ENCODE measurements at regions not wholly inside any gene's neighbourhood (a gene's known extent, or its start where the extent isn't known, plus 50 kb on each side); places are given as distances from the start of the nearest gene placed in this dataset.
A peak's percentile ranks its signal among the peaks of the same experiment; 100 is the strongest.
"Not testable (repeated sequence)": the region's sequence is repeated elsewhere in the genome, so short reads cannot be mapped to it uniquely, and the experiment has no call there.

DNA sequence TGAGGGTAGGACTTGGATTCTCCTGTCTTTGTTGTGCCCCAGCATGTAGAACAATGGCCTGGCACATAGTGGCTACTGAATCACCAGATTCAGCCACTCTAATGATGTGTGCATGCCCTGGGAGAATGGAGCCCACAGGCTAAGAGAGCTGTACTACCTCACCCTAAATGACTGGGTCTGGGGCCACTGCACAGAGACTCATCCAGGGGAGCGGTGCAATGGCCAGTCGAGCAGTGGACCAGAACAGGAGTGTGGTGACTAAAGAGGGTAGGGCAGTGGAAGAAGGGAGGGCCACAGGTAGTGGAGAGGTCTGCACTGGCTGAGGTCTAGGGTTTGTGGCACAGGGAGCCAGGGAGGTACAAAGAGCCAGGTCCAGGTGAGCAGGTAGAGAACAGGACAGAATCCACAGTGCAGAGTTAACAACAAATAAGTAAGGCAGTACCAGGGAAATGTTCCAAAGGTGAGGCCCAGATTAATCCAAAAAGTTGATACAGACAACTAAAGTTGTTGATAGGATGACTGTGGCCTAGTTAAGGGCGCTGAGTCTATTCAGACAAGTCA is 142.7 kb upstream of the ATP11B start:
- no peak for DNase-seq (ENCODE audit: low read depth, low spot score)
- intact Hi-C loops (cut with micrococcal nuclease; ENCODE audit: unreplicated experiment) (no loop called here), in situ Hi-C loops (cut with HindIII; ENCODE audit: low pct_unique_long_range_greater_than_20kb, low sequenced_read_pairs) (no loop called here)
- H3K4me3 ChIP-seq (ENCODE audit: low read depth in 2 of 2, low read length in 2 of 2), result no peak overlapping the region
- no TSS peak for BruUV-seq (replicated peaks)
- H3K27me3 ChIP-seq (ENCODE audit: control insufficient read depth, insufficient read depth, low read length), result no peaks in the 10 kb centered on the region
- TF ChIP-seq CTCF (IDR thresholded peaks at IDR 0.05), result no peak
- no peak for TF ChIP-seq TCF7L2 (IDR thresholded peaks at IDR 0.05; ENCODE audit: low read depth, low read length)
- TF ChIP-seq REST (IDR thresholded peaks at IDR 0.05; ENCODE audit: insufficient read depth in 1 of 2, low read depth in 2 of 2, low read length in 1 of 2), result no peak
- no peak for TF ChIP-seq SIN3A (IDR thresholded peaks at IDR 0.05; ENCODE audit: borderline replicate concordance, insufficient read depth, low read depth, low read length)
- TF ChIP-seq POLR2AphosphoS5 (IDR thresholded peaks at IDR 0.05; ENCODE audit: low read depth, low read length), result no peak
- no peaks in the 10 kb centered on the region for H3K9me3 ChIP-seq (ENCODE audit: control insufficient read depth, insufficient read depth, low read depth, low read length)
- ATAC-seq, result peak; percentile 21; the same call in 1 of the 2 replicates
- ChIA-PET CTCF (no interaction called here), POLR2A (no interaction called here)
- H3K27ac ChIP-seq (ENCODE audit: low read length), result no peak overlapping the region
- no peaks in the 10 kb centered on the region for H3K4me1 ChIP-seq (ENCODE audit: control insufficient read depth, insufficient read depth, low read length)
- H3K36me3 ChIP-seq (ENCODE audit: control insufficient read depth, insufficient read depth, low read length), result no peaks in the 10 kb centered on the region

GRCh38 chr3:182651461-182651860 is 141.8 kb upstream of the ATP11B start:
- intact Hi-C loops (cut with micrococcal nuclease; ENCODE audit: unreplicated experiment) (no loop called here), in situ Hi-C loops (cut with HindIII; ENCODE audit: low pct_unique_long_range_greater_than_20kb, low sequenced_read_pairs) (no loop called here)
- ChIA-PET CTCF (no interaction called here), POLR2A (no interaction called here)
- no peaks in the 10 kb centered on the region for H3K36me3 ChIP-seq (ENCODE audit: control insufficient read depth, insufficient read depth, low read length)
- H3K9me3 ChIP-seq (ENCODE audit: control insufficient read depth, insufficient read depth, low read depth, low read length), result no peaks in the 10 kb centered on the region
- H3K4me3 ChIP-seq (ENCODE audit: low read depth in 2 of 2, low read length in 2 of 2), result no peak overlapping the region
- no peaks in the 10 kb centered on the region for H3K27me3 ChIP-seq (ENCODE audit: control insufficient read depth, insufficient read depth, low read length)
- H3K27ac ChIP-seq (ENCODE audit: low read length), result no peak overlapping the region
- no TSS peak for BruUV-seq (replicated peaks)
- ATAC-seq (no peak), DNase-seq (ENCODE audit: low read depth, low spot score) (no peak)
- no peak for TF ChIP-seq SIN3A (IDR thresholded peaks at IDR 0.05; ENCODE audit: borderline replicate concordance, insufficient read depth, low read depth, low read length)
- no peak for TF ChIP-seq REST (IDR thresholded peaks at IDR 0.05; ENCODE audit: insufficient read depth in 1 of 2, low read depth in 2 of 2, low read length in 1 of 2)
- TF ChIP-seq CTCF (IDR thresholded peaks at IDR 0.05), result no peak
- no peak for TF ChIP-seq POLR2AphosphoS5 (IDR thresholded peaks at IDR 0.05; ENCODE audit: low read depth, low read length)
- no peak for TF ChIP-seq TCF7L2 (IDR thresholded peaks at IDR 0.05; ENCODE audit: low read depth, low read length)
- no peaks in the 10 kb centered on the region for H3K4me1 ChIP-seq (ENCODE audit: control insufficient read depth, insufficient read depth, low read length)

DNA sequence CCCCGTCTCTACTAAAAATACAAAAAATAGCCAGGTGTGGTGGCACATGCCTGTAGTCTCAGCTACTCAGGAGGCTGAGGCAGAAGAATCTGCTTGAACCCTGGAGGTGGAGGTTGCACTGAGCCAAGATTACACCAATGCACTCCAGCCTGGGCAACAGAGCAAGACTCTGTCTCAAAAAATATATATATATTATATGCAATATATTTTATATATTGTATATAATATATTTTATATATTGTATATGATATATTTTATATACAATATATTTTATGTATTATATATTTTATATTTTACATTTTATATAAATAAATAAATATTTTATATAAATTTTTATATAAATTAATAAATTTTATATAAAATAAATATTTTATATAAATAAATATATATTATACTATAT is 140.2 kb upstream of the ATP11B start:
- in situ Hi-C loops (cut with HindIII; ENCODE audit: low pct_unique_long_range_greater_than_20kb, low sequenced_read_pairs); H3K4me3 ChIP-seq (ENCODE audit: low read depth in 2 of 2, low read length in 2 of 2); H3K27ac ChIP-seq (ENCODE audit: low read length); POLR2A ChIA-PET; BruUV-seq (replicated peaks); H3K4me1 ChIP-seq (ENCODE audit: control insufficient read depth, insufficient read depth, low read length); intact Hi-C loops (cut with micrococcal nuclease; ENCODE audit: unreplicated experiment); ATAC-seq; H3K27me3 ChIP-seq (ENCODE audit: control insufficient read depth, insufficient read depth, low read length); H3K9me3 ChIP-seq (ENCODE audit: control insufficient read depth, insufficient read depth, low read depth, low read length); H3K36me3 ChIP-seq (ENCODE audit: control insufficient read depth, insufficient read depth, low read length); DNase-seq (ENCODE audit: low read depth, low spot score); CTCF ChIA-PET: not testable (repeated sequence)

Data from Panc1 (cell line).